ENCODE measurements at regions not wholly inside any gene's neighbourhood (a gene's known extent, or its start where the extent isn't known, plus 50 kb on each side); places are given as distances from the start of the nearest gene placed in this dataset.

- TF ChIP-seq TCF12 (IDR thresholded peaks at IDR 0.05; ENCODE audit: low read depth) (no peak), EP300 (IDR thresholded peaks at IDR 0.05; ENCODE audit: borderline replicate concordance) (no peak), RAD21 (IDR thresholded peaks at IDR 0.05; ENCODE audit: low read depth) (peak; percentile 20; the same call in 1 of the 2 replicates), ZBTB7A (IDR thresholded peaks at IDR 0.05; ENCODE audit: low read depth) (no peak), CEBPB (IDR thresholded peaks at IDR 0.05) (no peak)
- TF ChIP-seq, protein P1, sequence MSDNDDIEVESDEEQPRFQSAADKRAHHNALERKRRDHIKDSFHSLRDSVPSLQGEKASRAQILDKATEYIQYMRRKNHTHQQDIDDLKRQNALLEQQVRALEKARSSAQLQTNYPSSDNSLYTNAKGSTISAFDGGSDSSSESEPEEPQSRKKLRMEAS (IDR thresholded peaks at IDR 0.05), result no peak
Measured at GRCh38 chr7:19491821-19492452, 216.9 kb downstream of the POLR1F start.

- no peak for TF ChIP-seq USF1 (IDR thresholded peaks at IDR 0.05)
- no peak for TF ChIP-seq TEAD4 (IDR thresholded peaks at IDR 0.05)
- no peak for TF ChIP-seq EGR1 (IDR thresholded peaks at IDR 0.05)
- TF ChIP-seq CREB1 (IDR thresholded peaks at IDR 0.05; ENCODE audit: low read depth), result no peak
- TF ChIP-seq YY1 (IDR thresholded peaks at IDR 0.05; ENCODE audit: low read depth), result no peak
- TF ChIP-seq ZBTB7A (IDR thresholded peaks at IDR 0.05; ENCODE audit: low read depth), result no peak
Measured at GRCh38 chr7:19491371-19491770, 217.5 kb downstream of the POLR1F start.

- TF ChIP-seq CEBPB (IDR thresholded peaks at IDR 0.05), result no peak
- no peak for TF ChIP-seq RAD21 (IDR thresholded peaks at IDR 0.05; ENCODE audit: low read depth)
- TF ChIP-seq TCF12 (IDR thresholded peaks at IDR 0.05; ENCODE audit: low read depth), result no peak
- TF ChIP-seq YY1 (IDR thresholded peaks at IDR 0.05; ENCODE audit: low read depth), result no peak
Measured at GRCh38 chr7:19489162-19489820, 219.5 kb downstream of the POLR1F start.

GRCh38 chr7:19488056-19488455, 220.8 kb downstream of the POLR1F start:
- TF ChIP-seq CREB1 (IDR thresholded peaks at IDR 0.05; ENCODE audit: low read depth) (no peak), FOXM1 (IDR thresholded peaks at IDR 0.05; ENCODE audit: borderline replicate concordance, low read depth) (no peak), RAD21 (IDR thresholded peaks at IDR 0.05; ENCODE audit: low read depth) (no peak), ZBTB7A (IDR thresholded peaks at IDR 0.05; ENCODE audit: low read depth) (no peak), USF1 (IDR thresholded peaks at IDR 0.05) (no peak), TEAD4 (IDR thresholded peaks at IDR 0.05) (no peak), TCF12 (IDR thresholded peaks at IDR 0.05; ENCODE audit: low read depth) (no peak)

DNA sequence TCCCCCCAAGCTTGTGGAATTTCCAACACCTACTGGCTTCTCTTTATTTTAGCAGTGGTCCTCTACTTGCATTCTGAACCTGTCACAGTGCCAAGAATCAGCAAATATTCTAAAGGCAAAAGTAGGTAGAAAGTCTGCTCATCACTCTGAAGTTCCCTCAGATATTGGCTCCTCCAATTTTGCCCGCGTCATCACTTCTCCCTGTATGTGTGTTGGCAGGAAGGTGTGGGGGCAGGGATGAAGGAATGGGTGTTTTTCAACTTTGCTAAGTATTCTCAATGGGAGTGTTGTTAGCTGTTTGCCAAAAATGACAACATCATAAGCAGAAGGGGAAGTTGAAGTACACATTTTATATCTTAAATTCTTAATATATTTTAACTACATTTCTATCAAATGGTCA, 226.2 kb downstream of the POLR1F start:
- TF ChIP-seq ZBTB7A (IDR thresholded peaks at IDR 0.05; ENCODE audit: low read depth) (no peak), USF1 (IDR thresholded peaks at IDR 0.05) (no peak), TAF1 (IDR thresholded peaks at IDR 0.05; ENCODE audit: low read depth) (no peak), EGR1 (IDR thresholded peaks at IDR 0.05) (no peak), EP300 (IDR thresholded peaks at IDR 0.05; ENCODE audit: borderline replicate concordance) (no peak), NFIC (IDR thresholded peaks at IDR 0.05) (no peak), CEBPB (IDR thresholded peaks at IDR 0.05) (no peak), CREB1 (IDR thresholded peaks at IDR 0.05; ENCODE audit: low read depth) (no peak), YY1 (IDR thresholded peaks at IDR 0.05; ENCODE audit: low read depth) (no peak), TEAD4 (IDR thresholded peaks at IDR 0.05) (no peak), TCF12 (IDR thresholded peaks at IDR 0.05; ENCODE audit: low read depth) (no peak)

GRCh38 chr7:19480383-19480782, 228.5 kb downstream of the POLR1F start:
- TF ChIP-seq TCF12 (IDR thresholded peaks at IDR 0.05; ENCODE audit: low read depth), result no peak
- TF ChIP-seq EP300 (IDR thresholded peaks at IDR 0.05; ENCODE audit: borderline replicate concordance), result no peak
- no peak for TF ChIP-seq NFIC (IDR thresholded peaks at IDR 0.05)
- TF ChIP-seq RAD21 (IDR thresholded peaks at IDR 0.05; ENCODE audit: low read depth), result no peak
- TF ChIP-seq USF1 (IDR thresholded peaks at IDR 0.05), result no peak
- no peak for TF ChIP-seq YY1 (IDR thresholded peaks at IDR 0.05; ENCODE audit: low read depth)
- TF ChIP-seq CREB1 (IDR thresholded peaks at IDR 0.05; ENCODE audit: low read depth), result no peak
- no peak for TF ChIP-seq FOXM1 (IDR thresholded peaks at IDR 0.05; ENCODE audit: borderline replicate concordance, low read depth)
- TF ChIP-seq EGR1 (IDR thresholded peaks at IDR 0.05), result no peak
- TF ChIP-seq ZBTB7A (IDR thresholded peaks at IDR 0.05; ENCODE audit: low read depth), result no peak
- TF ChIP-seq, protein P1 (IDR thresholded peaks at IDR 0.05), result no peak
- TF ChIP-seq TAF1 (IDR thresholded peaks at IDR 0.05; ENCODE audit: low read depth), result no peak
- TF ChIP-seq REST (IDR thresholded peaks at IDR 0.05; ENCODE audit: low read depth), result no peak
- no peak for TF ChIP-seq TEAD4 (IDR thresholded peaks at IDR 0.05)
- TF ChIP-seq CEBPB (IDR thresholded peaks at IDR 0.05), result no peak

Measured in Ishikawa (cell line).